ENCODE measurements at regions not wholly inside any gene's neighbourhood (a gene's known extent, or its start where the extent isn't known, plus 50 kb on each side); places are given as distances from the start of the nearest gene placed in this dataset.
"Not testable (repeated sequence)": the region's sequence is repeated elsewhere in the genome, so short reads cannot be mapped to it uniquely, and the experiment has no call there.

DNA sequence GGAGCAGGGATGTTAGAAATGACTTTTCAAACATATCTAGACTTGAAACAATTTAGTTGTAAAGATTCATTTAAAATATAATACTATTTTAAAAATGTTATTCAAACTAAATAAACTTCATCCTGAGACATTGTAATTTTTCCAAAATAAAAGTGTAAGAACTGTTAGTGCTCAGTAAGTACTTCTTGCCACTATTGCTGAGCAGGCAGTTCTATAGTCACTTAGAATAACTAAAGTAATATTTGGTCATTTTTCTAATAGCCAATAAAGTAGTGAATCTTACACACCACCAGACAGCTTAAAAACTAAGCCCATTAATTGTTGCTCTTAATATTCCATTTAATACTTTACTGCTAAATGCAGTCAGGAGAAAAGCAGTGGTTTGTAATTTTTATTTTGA is 1120.0 kb upstream of the CDH10 start:
- DNase-seq, result no peak

DNA sequence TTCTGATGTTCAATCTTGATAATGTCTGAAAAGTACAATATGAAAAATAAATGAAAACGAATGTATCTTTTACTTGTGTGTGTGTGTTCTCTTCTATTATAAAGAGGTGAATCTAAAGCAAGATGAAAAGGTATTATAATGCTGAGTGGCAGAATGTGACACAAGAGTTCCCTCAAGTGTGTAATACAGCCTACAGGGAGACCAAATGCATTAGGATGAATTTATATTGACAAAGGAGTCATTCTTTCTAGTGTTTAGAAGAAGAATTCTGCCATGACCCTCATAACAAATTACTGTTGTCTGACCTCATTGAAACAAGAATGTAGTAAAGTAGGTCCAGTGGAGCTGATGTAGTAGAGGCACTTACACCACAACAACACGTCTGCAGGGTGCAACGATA is 1119.0 kb upstream of the CDH10 start:
- no peak for DNase-seq

DNA sequence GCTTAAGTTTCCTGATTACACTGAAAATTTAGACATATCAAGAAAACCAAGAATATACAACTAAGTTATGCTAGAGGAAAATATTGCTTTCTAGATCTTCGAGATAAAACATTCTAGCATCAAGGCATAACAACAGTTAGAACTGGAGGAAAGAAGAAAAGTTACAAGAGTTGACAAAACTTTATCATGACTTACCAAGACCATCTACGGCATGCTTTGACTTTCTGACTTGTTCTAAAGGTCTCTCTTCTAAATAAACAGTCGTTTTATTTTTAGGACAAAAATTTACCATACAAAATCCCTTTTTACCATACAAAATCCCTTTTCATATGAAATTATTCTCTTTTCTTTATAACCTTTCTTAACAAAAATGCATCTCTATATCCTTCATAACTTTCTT is 1110.1 kb upstream of the CDH10 start:
- DNase-seq, result no peak

DNA sequence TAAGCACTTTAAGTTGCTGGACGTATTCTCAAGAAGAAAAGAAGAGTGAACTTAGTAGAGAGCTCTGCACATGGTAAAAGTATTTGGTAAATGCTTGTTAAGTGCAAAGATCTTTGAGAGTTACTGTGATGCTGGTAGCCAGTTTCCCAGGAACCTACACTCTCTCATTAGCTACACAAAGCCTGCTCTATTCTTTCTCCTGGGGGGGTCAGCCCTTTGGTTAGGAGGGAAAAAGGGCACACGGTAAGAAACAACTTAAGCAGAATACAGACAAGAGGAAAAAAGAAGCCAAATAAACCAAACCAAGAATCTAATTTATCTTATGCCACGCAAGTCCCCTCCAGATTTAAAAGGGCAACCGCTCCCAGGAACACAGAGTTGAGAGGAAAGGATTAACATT is 1100.1 kb upstream of the CDH10 start:
- no peak for DNase-seq

DNA sequence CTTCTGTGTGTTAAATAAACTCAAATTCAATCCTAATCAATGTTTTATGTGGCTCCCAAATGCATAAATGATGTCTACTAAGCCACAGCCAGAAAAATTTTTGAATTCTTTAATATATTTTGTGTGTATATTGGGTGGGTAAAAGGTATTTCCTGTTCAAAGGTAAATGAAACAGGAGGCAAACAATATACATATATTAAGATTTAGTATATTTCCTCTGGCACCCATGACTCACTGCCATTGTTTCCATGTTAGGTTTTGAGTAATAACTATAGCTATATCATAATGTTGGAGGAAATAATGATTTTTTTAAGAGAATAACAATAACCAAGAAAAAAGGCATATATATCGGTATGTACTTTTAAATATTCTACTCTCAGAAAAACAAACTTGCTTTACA is 1071.9 kb upstream of the CDH10 start:
- DNase-seq, result no peak

DNA sequence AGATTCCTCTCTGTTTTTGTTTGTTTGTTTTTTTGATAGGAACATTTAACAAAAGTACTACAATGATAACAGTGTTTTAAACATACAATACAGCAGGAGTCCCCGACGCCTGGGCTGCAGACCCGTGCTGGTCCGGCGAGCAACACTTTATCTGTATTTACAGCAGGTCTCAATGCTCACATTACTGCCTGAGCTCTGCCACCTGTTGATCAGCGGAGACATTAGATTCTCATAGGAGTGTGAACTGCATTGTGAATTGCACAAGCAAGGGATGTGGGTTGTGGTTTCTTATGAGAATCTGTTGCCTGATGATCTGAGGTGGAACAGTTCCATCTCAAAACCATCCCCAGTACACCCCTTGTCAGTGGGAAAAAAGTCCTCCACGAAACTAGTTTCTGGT is 1068.5 kb upstream of the CDH10 start:
- no peak for DNase-seq

DNA sequence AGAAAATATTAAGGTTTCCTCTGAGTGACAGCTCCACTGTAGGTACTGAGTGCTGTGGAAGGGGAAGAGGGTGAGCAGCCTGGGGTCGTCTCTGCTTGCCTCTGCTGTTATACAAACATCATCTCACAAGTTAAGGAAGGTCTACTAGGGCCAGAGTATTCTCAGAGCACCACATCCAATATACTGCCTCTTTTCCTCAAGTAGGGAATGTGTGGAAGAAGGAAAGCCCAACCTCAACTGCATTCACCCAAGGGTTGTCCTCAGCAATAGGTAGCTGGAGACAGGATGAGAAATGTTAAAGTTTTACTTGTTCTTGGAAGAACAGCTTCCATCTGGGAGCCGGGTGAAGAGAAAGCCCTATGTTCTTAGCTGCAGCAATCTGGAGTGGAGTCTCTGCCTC is 1062.3 kb upstream of the CDH10 start:
- no peak for DNase-seq

DNA sequence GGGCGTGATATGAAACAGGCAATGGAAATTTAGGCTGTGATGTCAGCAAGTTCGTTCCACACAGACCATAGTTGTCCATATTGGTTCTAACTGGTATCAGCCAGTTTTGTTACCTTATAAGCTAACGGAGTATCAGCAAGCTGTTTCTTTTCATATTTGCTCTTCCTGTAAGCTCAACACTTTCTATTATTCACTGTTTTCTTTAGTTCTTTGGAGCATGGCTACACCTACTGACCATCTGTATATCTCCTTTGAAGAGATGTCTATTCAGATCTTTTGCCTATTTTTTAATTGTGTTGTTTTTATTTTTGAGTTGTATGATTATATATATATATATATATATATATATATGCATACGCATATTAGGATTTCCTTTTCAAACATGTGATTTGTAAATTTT is 1057.2 kb upstream of the CDH10 start:
- DNase-seq, result no peak

DNA sequence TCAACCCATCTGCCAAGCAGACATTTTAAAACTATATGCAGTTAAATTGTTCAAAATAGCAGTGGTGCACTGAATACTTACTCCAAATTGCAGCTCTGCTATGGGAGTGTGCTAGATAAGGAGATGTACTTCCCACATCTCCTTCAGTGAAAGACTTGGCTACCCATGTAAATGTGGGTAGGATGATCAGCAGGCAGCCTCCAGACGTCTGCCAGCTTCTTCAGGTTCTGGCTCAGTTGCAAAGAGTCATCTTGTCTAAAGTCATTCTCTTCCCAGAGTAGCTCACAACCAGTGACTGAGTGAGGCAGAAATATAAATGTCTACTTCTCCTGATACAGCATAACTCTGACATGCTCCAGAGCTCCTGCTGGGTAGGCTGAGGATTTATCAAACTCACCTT is 1050.0 kb upstream of the CDH10 start:
- DNase-seq, result no peak

DNA sequence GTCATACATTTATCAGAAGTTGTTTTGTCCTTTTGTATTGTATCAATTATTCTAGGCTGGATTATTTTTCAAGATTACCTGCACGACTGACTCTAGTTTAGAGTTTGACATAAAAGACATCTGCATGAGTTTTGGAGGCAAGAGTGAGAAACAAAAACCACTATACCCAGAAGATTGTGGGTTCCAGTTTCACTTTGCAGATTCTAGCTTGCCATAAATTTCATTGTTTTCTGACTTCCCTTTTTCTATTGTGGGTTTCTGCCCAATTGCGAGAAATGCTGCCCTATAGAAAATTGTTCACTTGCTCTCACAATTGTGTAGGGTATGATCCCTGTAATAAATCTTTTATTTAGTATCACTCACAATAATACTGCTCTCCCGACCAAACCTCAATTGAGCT is 1043.4 kb upstream of the CDH10 start:
- no peak for DNase-seq

DNA sequence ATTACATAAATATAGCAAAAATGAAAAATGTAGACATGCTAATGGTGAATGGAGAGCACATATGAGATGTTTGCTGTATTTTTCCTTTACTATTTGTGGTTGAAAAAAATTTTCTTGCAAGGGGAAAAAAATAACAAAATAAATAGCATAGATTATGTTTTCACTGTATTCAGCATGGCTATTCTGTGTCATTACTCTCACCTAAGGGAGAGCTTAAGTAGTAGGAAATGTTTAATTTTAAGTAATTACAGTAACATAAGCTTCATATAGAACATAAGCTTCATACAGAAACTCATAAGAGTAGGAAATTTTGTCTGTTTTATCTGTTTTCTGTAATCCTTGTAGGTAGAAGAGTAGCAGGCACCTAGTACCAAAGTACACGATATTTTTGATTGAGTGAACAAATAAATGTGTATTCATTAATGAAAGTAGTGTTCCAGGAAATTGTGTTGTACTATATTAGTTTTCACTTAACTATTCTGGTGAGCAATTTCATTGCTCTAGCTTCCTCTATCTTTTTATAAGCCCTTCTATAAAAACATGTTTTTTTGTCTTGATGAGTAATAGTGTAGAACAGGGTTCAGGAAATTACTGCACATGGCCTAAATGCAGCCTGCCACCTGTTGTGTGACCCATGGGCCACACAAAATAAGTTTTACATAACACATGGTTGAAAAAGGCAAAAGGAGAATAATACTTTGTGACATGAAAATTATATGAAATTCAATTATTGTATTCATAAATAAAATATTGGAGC is 1025.0 kb upstream of the CDH10 start:
- no peak for DNase-seq

DNA sequence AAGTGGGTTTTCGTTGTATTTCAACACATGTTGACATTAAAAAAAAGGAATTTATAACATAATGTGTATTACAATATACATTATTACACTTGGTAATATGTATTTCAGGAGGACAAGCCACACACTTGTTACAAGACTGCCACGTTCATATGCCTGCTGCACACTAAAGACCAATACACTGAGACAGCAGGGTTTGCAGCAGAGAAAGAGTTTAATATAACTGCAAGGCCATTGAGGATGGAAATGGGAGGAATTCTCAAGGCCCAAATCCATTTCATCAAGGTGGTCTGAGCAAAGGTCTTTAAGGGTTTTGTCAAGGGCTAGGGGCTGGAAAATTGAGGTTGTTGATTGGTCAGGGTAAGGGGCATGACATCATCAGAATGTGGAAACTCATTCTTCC is 1017.8 kb upstream of the CDH10 start:
- no peak for DNase-seq

DNA sequence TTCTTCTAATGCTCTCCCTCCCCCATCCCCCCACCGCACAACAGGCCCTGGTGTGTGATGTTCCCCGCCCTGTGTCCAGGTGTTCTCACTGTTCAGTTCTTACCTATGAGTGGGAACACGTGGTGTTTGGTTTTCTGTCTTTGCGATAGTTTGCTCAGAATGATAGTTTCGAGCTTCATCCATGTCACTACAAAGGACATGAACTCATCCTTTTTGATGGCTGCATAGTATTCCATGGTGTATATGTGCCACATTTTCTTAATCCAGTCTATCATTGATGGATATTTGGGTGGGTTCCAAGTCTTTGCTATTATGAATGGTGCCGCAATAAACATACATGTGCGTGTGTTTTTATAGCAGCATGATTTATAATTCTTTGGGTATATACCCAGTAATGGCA is 1005.5 kb upstream of the CDH10 start:
- not testable (repeated sequence) for DNase-seq

DNA sequence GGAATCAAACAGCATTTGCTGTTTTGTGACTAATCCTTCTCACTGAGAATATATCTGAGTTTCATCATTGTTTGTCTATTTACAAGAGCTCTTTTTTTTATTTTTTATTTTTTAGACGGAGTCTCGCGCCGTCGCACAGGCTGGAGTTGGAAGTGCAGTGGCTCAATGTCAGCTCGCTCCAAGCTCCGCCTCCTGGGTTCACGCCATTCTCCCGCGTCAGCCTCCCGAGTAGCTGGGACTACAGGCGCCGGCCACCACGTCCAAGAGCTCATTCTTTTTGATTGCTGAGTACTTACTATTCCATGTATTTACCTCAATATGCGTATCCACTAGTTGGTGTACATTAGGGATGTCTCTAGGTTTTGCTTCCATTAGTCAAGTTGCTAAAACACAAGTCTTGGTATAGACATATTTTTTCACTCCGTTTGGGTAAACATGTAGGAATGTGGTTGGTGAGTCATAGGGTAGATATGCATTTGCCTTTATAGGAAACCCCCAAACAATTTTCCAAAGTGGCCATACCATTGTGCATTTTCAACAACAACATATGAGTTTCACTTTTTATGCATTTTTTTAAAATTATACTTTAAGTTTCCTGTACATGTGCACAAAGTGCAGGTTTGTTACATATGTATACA is 1005.0 kb upstream of the CDH10 start:
- DNase-seq, result no peak

DNA sequence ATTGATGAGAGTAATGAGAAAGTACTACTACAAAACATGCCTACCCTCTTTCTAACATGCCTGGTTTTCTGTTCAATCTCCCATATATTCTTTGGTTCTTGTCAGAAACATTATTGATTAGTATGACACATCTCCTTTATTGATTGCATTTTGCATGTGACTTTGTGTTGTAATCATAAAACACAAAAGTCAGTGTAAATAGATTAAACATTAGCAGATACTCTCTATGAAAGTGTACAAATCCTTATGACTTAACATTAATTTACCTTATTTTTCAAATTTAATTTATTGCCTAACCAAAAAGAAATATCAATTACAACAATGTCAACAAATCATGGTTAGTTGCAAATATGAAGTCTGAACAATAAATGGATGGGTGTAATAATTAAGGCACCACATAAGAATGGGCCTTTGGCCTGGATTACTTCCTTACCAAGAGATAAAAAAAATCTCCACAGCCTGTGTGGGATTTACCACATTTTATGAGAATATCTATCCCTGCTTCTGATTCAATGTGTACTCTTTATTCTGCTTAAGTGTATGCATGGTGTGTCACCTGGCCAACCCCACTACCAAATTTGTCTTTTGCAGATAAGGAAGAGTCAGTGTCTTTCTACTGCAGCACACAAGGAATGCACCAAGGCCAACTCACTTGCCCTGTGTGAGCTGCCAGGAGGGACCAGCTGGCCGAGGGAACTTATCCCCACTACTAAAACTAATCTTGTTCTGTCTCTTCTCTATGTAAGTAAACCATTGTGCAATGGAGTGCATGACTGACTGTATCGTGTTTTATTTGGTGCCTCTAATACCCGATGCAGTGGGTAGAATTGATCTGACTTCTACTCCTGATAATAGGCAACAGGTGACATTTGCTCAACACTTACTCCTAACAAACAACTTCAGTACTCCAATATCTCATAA is 1001.9 kb upstream of the CDH10 start:
- no peak for DNase-seq

DNA sequence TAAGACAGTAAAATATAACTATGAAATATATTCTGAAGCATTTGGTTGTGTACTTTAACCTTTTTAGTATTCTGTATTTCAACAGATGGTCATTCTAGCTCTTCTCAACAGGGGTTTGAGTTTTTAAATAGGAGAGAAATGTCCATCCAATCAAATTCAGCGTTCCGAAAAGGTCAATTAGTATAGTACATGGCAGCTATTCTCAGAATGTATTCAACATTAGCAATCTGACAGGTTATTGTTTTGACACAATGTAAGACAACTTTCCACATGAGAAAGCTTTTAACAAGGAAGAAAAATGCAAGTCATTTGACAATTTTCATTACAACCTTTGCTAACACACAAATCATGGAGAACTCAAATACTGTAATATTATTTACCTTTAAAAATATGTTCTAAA is 996.3 kb upstream of the CDH10 start:
- no peak for DNase-seq

DNA sequence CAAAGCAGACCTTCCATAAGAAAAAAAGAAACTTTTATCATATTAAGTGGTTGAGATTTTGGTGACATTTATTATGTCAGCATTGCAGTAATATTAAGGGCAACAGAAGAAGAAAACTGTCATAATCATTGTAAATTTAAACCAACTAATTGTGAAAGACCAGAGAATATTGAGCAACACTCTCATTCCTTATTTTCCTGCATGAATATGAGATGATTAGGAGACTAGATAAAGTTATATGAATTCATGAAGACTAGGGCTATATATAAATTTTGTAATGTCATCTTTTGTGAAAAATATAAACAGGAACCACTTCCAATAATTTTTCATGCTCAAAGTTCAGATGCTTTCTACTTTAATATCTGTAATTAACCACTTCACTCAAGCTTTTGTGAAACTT is 974.5 kb upstream of the CDH10 start:
- DNase-seq, result no peak

DNA sequence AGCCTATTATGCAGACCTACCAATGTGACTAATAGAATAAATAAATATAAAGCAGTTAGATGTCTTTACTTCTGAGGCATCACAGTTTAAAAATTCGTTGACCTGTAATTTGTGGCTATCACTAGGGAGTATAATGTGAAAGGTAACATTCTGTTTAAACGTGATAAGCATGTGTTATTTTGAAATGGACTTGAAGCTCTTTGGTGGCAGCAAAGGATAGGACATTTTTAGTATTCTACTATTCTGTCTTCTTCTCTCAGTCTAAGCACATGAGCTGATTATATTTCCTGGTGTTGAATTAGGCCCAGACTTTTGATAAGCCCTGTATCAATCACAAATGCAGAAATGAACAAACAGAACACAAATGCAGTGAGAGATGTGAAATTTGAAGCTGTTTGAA is 974.0 kb upstream of the CDH10 start:
- no peak for DNase-seq

DNA sequence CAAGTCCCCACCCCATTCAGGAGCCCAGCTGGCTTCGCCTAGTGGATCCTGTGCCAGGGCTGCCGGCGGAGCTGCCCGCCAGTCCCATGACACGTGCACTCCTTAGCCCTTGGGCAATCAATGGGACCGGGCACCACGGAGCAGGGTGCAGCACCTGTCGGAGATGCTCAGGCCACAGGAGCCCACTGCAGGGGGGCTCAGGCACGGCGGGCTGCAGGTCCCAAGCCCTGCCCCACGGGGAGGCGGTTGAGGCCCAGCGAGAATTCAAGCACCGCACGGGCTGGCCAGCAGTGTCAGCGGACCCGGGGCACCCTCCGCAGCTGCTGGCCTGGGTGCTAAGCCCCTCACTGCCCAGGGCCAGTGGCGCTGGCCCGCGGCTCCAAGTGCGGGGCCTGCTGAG is 969.7 kb upstream of the CDH10 start:
- DNase-seq, result no peak

DNA sequence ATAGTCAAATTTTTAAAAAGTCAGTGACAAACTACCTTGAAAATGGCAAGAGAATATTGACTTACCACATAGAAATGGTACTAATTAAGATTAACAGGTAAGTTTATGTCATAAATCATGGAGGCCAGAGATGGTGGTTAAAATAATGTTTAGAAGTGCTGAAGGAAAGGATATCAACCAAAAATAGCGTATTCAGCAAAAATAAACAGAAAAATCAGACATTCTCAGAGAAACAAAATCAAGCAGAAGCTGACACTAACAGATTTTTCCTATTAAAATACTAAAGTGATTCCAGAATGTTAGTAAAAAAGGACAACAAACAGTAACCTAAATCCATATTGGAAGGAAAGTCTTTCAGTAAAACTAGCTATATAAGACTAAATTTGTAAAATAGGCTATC is 959.9 kb upstream of the CDH10 start:
- no peak for DNase-seq

DNA sequence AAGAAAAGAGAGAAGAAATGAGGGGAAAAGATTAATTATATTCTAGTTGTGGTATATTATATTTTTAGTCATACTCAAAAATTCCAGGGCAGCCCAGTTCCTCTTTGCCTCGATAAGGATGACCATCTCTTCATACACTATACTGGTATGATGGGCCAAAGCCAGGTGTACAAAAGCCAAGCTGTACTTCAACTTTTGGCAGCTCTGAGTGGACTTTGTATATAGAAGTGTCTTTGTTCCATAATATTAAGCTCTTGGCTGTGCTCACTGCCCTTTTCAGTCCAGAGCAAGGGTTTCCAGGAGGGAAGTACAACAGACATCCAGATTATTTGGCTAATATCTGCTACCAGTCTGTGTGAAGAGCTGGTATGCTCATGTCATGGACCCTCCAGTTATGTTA is 934.3 kb upstream of the CDH10 start:
- DNase-seq, result no peak

DNA sequence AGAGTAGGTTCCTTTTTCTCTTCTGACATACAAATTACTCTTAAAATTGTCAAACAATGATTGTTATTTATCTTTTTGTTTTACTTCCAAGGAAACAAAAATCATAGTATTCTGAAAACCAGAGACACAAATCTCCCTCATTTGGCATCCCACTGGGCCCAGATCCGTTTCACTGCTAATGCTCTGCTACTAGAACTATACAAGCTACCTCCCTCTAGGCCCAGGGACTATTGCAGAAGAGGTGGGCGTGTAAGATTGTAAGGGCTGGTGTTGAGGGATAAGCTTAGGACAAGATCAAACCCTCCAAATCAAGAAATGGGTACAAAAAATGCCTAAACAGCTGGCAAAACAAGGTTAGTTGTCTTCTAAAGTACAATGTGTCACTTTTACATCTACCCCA is 928.9 kb upstream of the CDH10 start:
- no peak for DNase-seq

DNA sequence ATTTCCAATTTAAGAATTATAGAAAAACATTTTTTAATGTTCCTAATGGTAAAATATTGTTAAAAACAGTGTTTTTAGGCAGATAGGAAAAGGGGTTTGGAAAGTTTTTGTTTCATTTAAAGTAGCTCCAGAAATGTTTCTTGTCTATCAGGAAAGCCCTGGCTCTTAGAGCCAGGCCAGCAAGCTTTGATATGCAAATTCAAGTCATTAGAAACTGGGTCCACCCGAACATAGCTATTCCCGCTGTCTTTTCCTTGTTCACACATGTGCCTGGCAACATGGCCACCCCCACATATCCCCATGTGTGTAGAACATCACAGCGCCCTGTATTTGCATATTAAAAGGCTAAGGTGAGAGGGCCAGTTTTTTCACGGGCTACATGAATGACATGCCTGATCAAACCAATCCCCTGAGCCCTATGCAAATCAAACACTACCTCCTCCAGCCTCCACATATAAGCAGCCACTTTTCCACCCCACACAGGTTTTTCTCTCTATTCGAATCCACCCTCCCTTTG is 925.3 kb upstream of the CDH10 start:
- no peak for DNase-seq
